Epithelial cell of proximal tubule (primary cell): ENCODE measurements at regions not wholly inside any gene's neighbourhood (a gene's known extent, or its start where the extent isn't known, plus 50 kb on each side); places are given as distances from the start of the nearest gene placed in this dataset.

Experiments
- DNase-seq: peaks from one replicate; pipeline ENCODE4 v3.0.0-alpha.2; 2011; ENCODE audit warnings: low read depth
- H3K4me3 ChIP-seq: 2 replicates; pipeline ENCODE4 v1.5.1; 2011; ENCODE audit warnings: low read depth, mild to moderate bottlenecking, low read length
- CTCF ChIP-seq: conservative IDR thresholded peaks from 2 replicates; pipeline ENCODE4 v1.5.1; 2012; ENCODE audit warnings: low read depth, mild to moderate bottlenecking, low read length

GRCh38 chr7:41006306-41006995, 696.4 kb downstream of the INHBA start:
- no peak overlapping the region for H3K4me3 ChIP-seq
- DNase-seq, result peak; percentile 65
- TF ChIP-seq CTCF, result no peak

- no peak for TF ChIP-seq CTCF
- no peak overlapping the region for H3K4me3 ChIP-seq
- no peak for DNase-seq
Observed at GRCh38 chr7:41005374-41005901, 697.5 kb downstream of the INHBA start.

- TF ChIP-seq CTCF, result no peak
- DNase-seq, result no peak
- no peak overlapping the region for H3K4me3 ChIP-seq
Observed at GRCh38 chr7:41003977-41004376, 698.9 kb downstream of the INHBA start.

GRCh38 chr7:41003611-41003940, 699.3 kb downstream of the INHBA start:
- DNase-seq, result no peak
- H3K4me3 ChIP-seq, result no peak overlapping the region
- TF ChIP-seq CTCF, result no peak

GRCh38 chr7:41002741-41003610, 699.9 kb downstream of the INHBA start:
- no peak for DNase-seq
- H3K4me3 ChIP-seq, result no peak overlapping the region
- peak; percentile 91 for TF ChIP-seq CTCF

GRCh38 chr7:41000042-41000441, 702.8 kb downstream of the INHBA start:
- H3K4me3 ChIP-seq, result no peak overlapping the region
- TF ChIP-seq CTCF, result no peak
- DNase-seq, result no peak

- DNase-seq, result no peak
- H3K4me3 ChIP-seq, result no peak overlapping the region
- no peak for TF ChIP-seq CTCF
Observed at GRCh38 chr7:40996233-40996677, 706.6 kb downstream of the INHBA start.
